SK-N-SH (cell line): ENCODE measurements at regions not wholly inside any gene's neighbourhood (a gene's known extent, or its start where the extent isn't known, plus 50 kb on each side); places are given as distances from the start of the nearest gene placed in this dataset.

Experiments
- EP300 ChIP-seq, 2 experiments: IDR thresholded peaks; 2 replicates each; pipeline versions ENCODE4 v1.4.0 to v1.6.1; 2012; ENCODE audit warnings: borderline replicate concordance in 1 of 2, low read depth in 1 of 2, low read length in 1 of 2
- FOXJ3 ChIP-seq: sonication (generic); formaldehyde crosslinking; IDR thresholded peaks from 2 replicates; pipeline ENCODE4 v1.5.1; 2020; ENCODE audit warnings: mild to moderate bottlenecking, missing genetic modification reagents
- NFIC ChIP-seq: IDR thresholded peaks from 2 replicates; pipeline ENCODE4 v1.4.0; 2012; ENCODE audit warnings: borderline replicate concordance
- TEAD4 ChIP-seq: IDR thresholded peaks from 2 replicates; pipeline ENCODE4 v1.4.0; 2012; ENCODE audit warnings: mild to moderate bottlenecking, borderline replicate concordance; ENCODE audit not compliant: insufficient read depth
- YY1 ChIP-seq: IDR thresholded peaks from 2 replicates; pipeline ENCODE4 v1.4.0; 2012; ENCODE audit warnings: low read depth, mild to moderate bottlenecking
- TF ChIP-seq, protein P1 (sequence below): IDR thresholded peaks from 2 replicates; pipeline ENCODE4 v1.6.1; 2012; ENCODE audit warnings: mild to moderate bottlenecking, low read depth, low read length, moderate library complexity
- TF ChIP-seq, protein P2 (sequence below): fragments of 200-600 bp; sonication (generic); IDR thresholded peaks from 2 replicates; pipeline ENCODE4 v1.6.1; 2017; ENCODE audit warnings: antibody characterized with exemption, mild to moderate bottlenecking, moderate library complexity
- TF ChIP-seq, protein P3 (sequence below): IDR thresholded peaks from 2 replicates; pipeline ENCODE4; 2012

DNA sequence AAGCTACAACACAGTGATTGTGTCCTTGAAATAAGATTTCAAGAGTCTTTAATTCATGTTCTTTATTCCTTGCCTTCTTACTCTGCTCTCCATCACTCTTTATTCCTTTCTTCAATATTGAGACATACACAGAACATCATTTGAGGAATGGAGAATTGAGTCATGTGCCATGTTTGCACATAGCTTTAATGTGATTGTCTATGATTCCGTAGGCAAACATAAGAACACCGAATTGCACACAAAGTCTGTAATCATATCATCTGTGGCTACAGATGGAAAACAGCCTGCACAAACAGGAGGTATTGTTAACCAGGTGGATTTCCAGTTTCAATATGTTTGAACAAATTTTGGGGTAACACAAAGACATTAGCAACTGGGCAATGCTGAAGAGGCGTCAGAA is 571.6 kb upstream of the GJE1 start:
- TF ChIP-seq, protein P1, sequence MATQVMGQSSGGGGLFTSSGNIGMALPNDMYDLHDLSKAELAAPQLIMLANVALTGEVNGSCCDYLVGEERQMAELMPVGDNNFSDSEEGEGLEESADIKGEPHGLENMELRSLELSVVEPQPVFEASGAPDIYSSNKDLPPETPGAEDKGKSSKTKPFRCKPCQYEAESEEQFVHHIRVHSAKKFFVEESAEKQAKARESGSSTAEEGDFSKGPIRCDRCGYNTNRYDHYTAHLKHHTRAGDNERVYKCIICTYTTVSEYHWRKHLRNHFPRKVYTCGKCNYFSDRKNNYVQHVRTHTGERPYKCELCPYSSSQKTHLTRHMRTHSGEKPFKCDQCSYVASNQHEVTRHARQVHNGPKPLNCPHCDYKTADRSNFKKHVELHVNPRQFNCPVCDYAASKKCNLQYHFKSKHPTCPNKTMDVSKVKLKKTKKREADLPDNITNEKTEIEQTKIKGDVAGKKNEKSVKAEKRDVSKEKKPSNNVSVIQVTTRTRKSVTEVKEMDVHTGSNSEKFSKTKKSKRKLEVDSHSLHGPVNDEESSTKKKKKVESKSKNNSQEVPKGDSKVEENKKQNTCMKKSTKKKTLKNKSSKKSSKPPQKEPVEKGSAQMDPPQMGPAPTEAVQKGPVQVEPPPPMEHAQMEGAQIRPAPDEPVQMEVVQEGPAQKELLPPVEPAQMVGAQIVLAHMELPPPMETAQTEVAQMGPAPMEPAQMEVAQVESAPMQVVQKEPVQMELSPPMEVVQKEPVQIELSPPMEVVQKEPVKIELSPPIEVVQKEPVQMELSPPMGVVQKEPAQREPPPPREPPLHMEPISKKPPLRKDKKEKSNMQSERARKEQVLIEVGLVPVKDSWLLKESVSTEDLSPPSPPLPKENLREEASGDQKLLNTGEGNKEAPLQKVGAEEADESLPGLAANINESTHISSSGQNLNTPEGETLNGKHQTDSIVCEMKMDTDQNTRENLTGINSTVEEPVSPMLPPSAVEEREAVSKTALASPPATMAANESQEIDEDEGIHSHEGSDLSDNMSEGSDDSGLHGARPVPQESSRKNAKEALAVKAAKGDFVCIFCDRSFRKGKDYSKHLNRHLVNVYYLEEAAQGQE = no peak
- TF ChIP-seq FOXJ3 (CRISPR knock-in tag) (no peak), NFIC (no peak), TEAD4 (no peak), EP300 (IDR thresholded peaks at IDR 0.05; ENCODE audit: borderline replicate concordance in 1 of 2, low read depth in 1 of 2, low read length in 1 of 2) (no peak), YY1 (no peak)
- TF ChIP-seq, protein P2, sequence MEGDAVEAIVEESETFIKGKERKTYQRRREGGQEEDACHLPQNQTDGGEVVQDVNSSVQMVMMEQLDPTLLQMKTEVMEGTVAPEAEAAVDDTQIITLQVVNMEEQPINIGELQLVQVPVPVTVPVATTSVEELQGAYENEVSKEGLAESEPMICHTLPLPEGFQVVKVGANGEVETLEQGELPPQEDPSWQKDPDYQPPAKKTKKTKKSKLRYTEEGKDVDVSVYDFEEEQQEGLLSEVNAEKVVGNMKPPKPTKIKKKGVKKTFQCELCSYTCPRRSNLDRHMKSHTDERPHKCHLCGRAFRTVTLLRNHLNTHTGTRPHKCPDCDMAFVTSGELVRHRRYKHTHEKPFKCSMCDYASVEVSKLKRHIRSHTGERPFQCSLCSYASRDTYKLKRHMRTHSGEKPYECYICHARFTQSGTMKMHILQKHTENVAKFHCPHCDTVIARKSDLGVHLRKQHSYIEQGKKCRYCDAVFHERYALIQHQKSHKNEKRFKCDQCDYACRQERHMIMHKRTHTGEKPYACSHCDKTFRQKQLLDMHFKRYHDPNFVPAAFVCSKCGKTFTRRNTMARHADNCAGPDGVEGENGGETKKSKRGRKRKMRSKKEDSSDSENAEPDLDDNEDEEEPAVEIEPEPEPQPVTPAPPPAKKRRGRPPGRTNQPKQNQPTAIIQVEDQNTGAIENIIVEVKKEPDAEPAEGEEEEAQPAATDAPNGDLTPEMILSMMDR = no peak
- TF ChIP-seq, protein P3, sequence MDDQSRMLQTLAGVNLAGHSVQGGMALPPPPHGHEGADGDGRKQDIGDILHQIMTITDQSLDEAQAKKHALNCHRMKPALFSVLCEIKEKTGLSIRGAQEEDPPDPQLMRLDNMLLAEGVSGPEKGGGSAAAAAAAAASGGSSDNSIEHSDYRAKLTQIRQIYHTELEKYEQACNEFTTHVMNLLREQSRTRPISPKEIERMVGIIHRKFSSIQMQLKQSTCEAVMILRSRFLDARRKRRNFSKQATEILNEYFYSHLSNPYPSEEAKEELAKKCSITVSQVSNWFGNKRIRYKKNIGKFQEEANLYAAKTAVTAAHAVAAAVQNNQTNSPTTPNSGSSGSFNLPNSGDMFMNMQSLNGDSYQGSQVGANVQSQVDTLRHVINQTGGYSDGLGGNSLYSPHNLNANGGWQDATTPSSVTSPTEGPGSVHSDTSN = no peak
